A673 (cell line): ENCODE measurements at regions not wholly inside any gene's neighbourhood (a gene's known extent, or its start where the extent isn't known, plus 50 kb on each side); places are given as distances from the start of the nearest gene placed in this dataset.

Experiments used
- EZH2 ChIP-seq: fragments of 200-600 bp; sonication (generic); IDR thresholded peaks from 2 replicates; pipeline ENCODE4 v1.6.1; 2017; ENCODE audit warnings: borderline replicate concordance, low read depth, mild to moderate bottlenecking, mixed read lengths, antibody characterized with exemption, low read length; ENCODE audit not compliant: poor library complexity, severe bottlenecking
- TF ChIP-seq, protein P1 (sequence below): fragments of 300-800, 200-600 bp; sonication (generic); conservative IDR thresholded peaks from 2 replicates; pipeline ENCODE4 v1.5.1; 2017; ENCODE audit warnings: low read depth, mild to moderate bottlenecking, antibody characterized with exemption, low read length, moderate library complexity, mixed read lengths

DNA sequence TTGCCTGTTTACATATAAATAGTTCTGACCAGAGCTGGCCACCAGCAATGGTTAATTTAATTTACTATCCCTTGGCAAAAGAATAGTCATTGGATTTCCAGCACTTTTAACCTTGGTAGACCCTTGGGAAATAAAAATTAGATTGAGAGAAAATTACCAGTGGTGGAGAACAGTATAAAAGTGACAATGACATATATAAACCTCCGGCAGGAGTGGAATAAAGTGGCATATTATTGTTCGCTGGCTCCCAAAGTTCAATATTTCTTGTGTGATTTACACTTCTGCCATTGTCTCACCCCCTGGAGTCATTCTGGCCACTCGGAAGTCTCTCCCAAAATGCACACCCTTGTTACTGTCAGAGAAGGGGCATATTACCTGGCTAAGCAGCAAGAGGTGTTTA lies 347.7 kb downstream of the NPIPA8 start:
- no peak for TF ChIP-seq EZH2
- TF ChIP-seq, protein P1, sequence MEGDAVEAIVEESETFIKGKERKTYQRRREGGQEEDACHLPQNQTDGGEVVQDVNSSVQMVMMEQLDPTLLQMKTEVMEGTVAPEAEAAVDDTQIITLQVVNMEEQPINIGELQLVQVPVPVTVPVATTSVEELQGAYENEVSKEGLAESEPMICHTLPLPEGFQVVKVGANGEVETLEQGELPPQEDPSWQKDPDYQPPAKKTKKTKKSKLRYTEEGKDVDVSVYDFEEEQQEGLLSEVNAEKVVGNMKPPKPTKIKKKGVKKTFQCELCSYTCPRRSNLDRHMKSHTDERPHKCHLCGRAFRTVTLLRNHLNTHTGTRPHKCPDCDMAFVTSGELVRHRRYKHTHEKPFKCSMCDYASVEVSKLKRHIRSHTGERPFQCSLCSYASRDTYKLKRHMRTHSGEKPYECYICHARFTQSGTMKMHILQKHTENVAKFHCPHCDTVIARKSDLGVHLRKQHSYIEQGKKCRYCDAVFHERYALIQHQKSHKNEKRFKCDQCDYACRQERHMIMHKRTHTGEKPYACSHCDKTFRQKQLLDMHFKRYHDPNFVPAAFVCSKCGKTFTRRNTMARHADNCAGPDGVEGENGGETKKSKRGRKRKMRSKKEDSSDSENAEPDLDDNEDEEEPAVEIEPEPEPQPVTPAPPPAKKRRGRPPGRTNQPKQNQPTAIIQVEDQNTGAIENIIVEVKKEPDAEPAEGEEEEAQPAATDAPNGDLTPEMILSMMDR: no peak
